GM08714 (cell line): ENCODE measurements at regions not wholly inside any gene's neighbourhood (a gene's known extent, or its start where the extent isn't known, plus 50 kb on each side); places are given as distances from the start of the nearest gene placed in this dataset.
"Not testable (repeated sequence)": the region's sequence is repeated elsewhere in the genome, so short reads cannot be mapped to it uniquely, and the experiment has no call there.

Experiments used
- H3K4me3 ChIP-seq: fragments of 200-500 bp; sonication (Bioruptor generic); 2 replicates; pipeline ENCODE4 v1.5.1; 2014; ENCODE audit warnings: mild to moderate bottlenecking, low read length, inconsistent platforms
- ZNF274 ChIP-seq: IDR thresholded peaks from 2 replicates; pipeline ENCODE4 v1.6.1; 2012; ENCODE audit warnings: mild to moderate bottlenecking, low read depth, low read length

GRCh38 chr14:99026471-99026870 is 245.5 kb downstream of the BCL11B start:
- no peak overlapping the region for H3K4me3 ChIP-seq
- TF ChIP-seq ZNF274: no peak

GRCh38 chr14:99028041-99028440 is 244.0 kb downstream of the BCL11B start:
- H3K4me3 ChIP-seq: no peak overlapping the region
- TF ChIP-seq ZNF274: no peak

DNA sequence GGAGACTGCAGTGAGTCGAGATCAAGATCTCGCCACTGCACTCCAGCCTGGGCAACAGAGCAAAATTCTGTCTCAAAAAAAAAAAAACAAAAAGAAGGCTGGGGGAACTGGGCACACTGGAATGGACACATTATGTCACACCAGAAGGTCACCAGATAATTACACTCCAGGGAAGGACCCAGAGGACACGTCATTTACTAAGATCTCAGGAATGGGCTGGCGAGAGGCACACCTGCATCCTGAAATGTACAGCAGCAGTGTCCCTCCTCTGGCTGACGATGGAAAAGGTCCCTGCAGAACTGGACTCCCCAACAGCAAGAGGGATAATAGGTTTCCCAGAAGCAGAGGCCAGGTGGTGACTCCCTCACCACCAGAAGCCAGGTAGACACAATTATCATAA is 243.5 kb downstream of the BCL11B start:
- TF ChIP-seq ZNF274: no peak
- no peak overlapping the region for H3K4me3 ChIP-seq

GRCh38 chr14:99029145-99029915 is 242.7 kb downstream of the BCL11B start:
- no peak overlapping the region for H3K4me3 ChIP-seq
- no peak for TF ChIP-seq ZNF274

DNA sequence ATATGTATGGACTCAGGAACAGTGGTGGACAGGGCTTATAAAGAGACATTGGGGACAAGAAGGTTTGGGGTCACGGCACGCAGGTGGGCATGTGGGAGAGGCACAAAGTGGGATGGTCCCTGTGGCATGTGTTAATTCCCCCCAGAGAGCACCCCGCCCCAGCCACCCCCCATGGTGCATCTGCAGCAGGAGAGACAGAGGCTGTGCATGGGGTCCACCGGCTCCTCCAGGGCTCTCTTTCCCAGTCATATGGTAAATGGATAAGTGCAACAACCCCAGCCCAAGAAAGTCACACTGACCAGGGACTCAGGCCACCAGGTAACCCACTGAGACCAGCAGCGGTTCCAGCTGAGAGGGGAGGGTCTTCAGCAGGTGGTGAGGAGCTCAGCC is 242.1 kb downstream of the BCL11B start:
- H3K4me3 ChIP-seq: no peak overlapping the region
- TF ChIP-seq ZNF274: no peak

GRCh38 chr14:99030454-99030853 is 241.5 kb downstream of the BCL11B start:
- TF ChIP-seq ZNF274: no peak
- no peak overlapping the region for H3K4me3 ChIP-seq

GRCh38 chr14:99032759-99033158 is 239.2 kb downstream of the BCL11B start:
- H3K4me3 ChIP-seq: no peak overlapping the region
- no peak for TF ChIP-seq ZNF274

DNA sequence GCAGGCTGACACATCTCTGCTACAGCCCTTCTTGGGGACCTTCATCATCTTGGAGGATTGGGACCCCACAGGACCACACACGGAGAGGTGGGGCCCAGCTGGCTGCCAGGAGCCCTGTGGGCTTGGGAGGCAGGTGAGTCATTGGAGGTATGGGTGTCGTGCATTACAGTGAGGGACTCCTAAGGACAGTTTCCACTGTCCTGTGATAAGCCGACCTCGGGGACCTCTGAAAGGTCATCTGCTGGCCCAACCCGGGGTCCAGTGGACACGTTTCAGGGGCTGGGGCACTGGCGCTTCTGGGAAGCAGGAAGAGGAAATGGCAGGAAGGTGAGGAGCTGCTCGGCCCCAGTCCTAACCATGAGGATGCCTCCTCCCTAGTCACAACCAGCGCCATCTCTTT is 238.0 kb downstream of the BCL11B start:
- no peak for TF ChIP-seq ZNF274

DNA sequence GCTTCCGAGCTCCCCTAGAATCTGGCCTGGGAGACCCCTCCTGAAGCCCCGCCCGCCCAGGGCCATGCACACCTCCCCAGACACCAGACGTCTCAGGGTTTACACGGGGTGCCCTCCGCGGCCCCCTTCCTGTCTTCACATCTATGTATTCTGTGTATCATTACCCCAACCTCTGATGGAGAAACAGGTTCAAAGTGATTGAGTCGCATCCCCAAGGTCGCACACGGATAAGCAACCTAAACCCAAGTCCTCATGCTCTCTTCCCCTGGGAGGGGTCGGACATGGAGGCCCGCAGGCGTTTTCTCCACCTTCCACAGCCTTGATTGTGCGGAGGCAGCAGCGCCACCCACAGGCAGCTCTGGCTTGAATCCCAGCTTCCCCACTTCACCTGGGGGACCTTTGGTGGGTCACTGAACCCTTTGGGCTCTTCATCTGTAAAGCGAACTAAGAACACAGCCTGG is 237.3 kb downstream of the BCL11B start:
- TF ChIP-seq ZNF274: no peak
- H3K4me3 ChIP-seq: no peak overlapping the region

More for the DNA sequence above, 238.0 kb downstream of the BCL11B start:
- no peak overlapping the region for H3K4me3 ChIP-seq

GRCh38 chr14:99035268-99035667 is 236.7 kb downstream of the BCL11B start:
- TF ChIP-seq ZNF274: no peak
- H3K4me3 ChIP-seq: no peak overlapping the region

DNA sequence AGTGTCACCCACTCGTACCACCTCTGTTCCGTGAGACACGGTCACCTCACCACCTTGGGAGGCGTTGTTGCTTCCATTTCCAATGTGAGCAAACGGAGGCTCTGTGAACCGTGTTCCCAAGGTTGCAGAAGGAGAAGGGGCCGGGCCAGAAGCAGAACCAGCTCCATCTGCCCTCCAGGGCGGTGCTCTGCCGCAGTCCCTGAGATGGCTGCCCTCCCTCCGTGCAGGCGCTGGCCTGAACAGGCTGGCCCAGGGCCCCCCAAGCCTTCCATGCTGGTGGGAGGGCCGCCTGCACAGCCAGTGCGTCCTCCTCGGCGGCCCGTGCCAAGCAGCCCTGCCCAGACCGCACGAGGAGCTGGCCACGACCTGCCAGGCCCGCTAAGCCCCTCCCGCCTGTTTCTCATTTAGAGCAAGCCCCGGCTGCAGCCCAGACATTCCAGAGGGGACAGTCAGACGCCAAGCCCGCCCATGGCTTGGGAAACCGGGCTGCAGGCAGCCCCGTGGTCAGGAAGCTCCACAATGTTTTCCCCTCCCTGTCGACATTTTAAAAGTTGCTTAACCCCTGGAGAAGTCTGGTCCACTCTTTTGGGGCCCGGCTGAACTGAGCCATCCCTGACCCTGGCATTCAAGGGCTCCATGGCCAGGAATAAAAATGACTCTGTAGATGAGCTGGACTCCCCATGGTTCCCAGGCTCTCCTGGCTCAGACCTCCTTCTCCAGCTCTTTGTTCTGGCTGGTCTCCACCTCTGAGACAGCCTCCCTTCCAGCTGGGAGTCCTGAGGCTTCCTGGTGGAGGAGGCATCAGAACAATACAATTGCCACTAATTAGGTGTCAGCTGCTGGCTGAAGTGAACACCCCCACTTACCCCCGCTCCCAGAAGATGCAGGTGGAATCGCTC is 236.0 kb downstream of the BCL11B start:
- TF ChIP-seq ZNF274: no peak
- no peak overlapping the region for H3K4me3 ChIP-seq

DNA sequence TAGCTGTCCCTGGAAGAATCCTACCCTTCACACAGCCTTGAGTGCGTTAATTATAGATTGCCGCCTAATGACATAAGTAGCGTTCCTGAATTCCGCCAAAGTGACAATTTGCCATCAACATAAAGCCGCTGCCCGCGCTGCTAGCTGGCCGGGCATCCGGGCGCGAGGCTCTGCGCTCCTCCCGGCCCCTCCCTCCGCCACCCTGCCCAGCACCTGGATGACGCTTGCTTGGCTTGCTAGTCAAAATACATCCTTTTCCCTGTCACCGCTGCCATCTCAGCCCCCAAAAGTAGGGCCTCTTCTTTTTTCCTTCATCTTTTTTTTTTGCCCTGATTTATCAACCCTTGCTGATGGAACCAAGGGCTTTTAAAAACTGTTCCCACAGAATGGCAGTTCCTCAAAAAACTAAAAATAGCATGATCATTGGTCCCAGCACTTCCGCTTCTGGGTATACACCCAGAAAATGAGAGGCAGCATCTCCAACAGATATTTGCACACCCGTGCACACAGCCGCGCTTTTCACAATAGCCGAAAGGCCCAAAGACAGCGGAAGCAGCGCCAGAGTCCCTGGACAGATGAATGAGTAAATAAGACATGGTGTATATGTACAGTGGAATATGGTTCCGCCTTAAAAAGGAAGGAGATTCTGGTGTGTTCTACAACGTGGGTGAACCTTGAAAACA is 235.2 kb downstream of the BCL11B start:
- TF ChIP-seq ZNF274: no peak
- no peak overlapping the region for H3K4me3 ChIP-seq

DNA sequence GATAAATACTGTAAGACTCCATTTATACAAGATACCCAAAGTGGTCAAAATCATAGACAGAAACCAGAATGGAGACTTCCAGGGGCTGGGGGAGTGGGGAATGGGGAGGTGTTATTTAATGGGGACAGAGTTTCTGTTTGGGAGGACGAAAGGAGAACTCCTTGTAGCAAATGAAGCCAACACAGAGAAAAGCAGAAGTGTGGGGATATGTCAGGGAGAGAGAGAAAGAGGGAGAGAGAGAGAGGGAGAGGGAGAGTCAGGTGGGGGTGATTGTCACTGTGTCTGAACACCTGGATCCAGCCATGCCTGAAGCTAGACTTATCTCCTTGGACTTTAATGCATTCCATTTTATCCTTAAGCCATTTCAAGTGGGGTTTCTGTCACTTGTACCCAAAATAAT is 234.7 kb downstream of the BCL11B start:
- H3K4me3 ChIP-seq: not testable (repeated sequence)

- no peak for TF ChIP-seq ZNF274
- no peak overlapping the region for H3K4me3 ChIP-seq
Measured at GRCh38 chr14:99037777-99038430, 234.1 kb downstream of the BCL11B start.
